GM12878 (cell line): ENCODE measurements at regions not wholly inside any gene's neighbourhood (a gene's known extent, or its start where the extent isn't known, plus 50 kb on each side); places are given as distances from the start of the nearest gene placed in this dataset.

Experiments
- ATAC-seq: fragments of 200-7000 bp; cut with Tn5 transposase; 3 replicates; pipeline ENCODE4 v1.9.1; 2020; ENCODE audit warnings: mild to moderate bottlenecking, moderate library complexity
- BruUV-seq: library from RNA; stranded (reverse); fragments of 400-500 nt; replicated peaks from 2 replicates; lab custom pipeline; 2021; lab: Mats Ljungman, UMichigan
- CTCF ChIA-PET: fragments of 300-600 bp; sonication (Branson Sonifier 250); formaldehyde crosslinking; extraction: SDS; loops from one replicate; lab custom pipeline; 2021; ENCODE audit warnings: inconsistent platforms; lab: Yijun Ruan, JAX
- POLR2A ChIA-PET: fragments of 350-600 bp; formaldehyde crosslinking; extraction: SDS; loops from one replicate; lab custom pipeline; 2021; ENCODE audit warnings: inconsistent platforms; lab: Charles Lee
- RAD21 ChIA-PET: fragments of 300-600 bp; sonication (Branson Sonifier 250); formaldehyde crosslinking; loops from one replicate; lab custom pipeline; 2023; ENCODE audit warnings: antibody characterized with exemption; ENCODE audit not compliant: unreplicated experiment; lab: Charles Lee
- SMC1A ChIA-PET: fragments of 300-600 bp; sonication (Branson Sonifier 250); formaldehyde crosslinking; loops from one replicate; lab custom pipeline; 2023; ENCODE audit not compliant: unreplicated experiment, uncharacterized antibody; lab: Charles Lee
- DNase-seq: peaks from one replicate; pipeline ENCODE4 v3.0.0-alpha.2; 2011; ENCODE audit warnings: low read depth, low spot score
- FAIRE-seq: peaks from 3 replicates; lab custom pipeline; 2011; peaks lifted over from hg19 to GRCh38; lab: Jason Lieb, UNC
- H2AFZ ChIP-seq: 2 replicates; pipeline ENCODE4 v1.6.0; 2011; ENCODE audit warnings: low read depth, low read length, control low read depth; ENCODE audit not compliant: control insufficient read depth
- H3K27ac ChIP-seq: 2 replicates; pipeline ENCODE4 v1.5.1; 2011; ENCODE audit warnings: control low read depth; ENCODE audit not compliant: control insufficient read depth, insufficient read depth
- H3K27me3 ChIP-seq, 2 experiments: replicated peaks in 1 of 2; 2 replicates each; pipeline versions ENCODE4 v1.6.0 to v1.6.1; 2011; ENCODE audit warnings: low read length in 1 of 2; ENCODE audit not compliant: control insufficient read depth in 2 of 2, insufficient read depth in 2 of 2
- H3K36me3 ChIP-seq, 2 experiments: 2 replicates each; pipeline ENCODE4 v1.5.1; 2011; ENCODE audit warnings: low read length in 1 of 2; ENCODE audit not compliant: control insufficient read depth in 2 of 2, insufficient read depth in 2 of 2
- H3K4me1 ChIP-seq: 2 replicates; pipeline ENCODE4 v1.6.1; 2011; ENCODE audit warnings: mild to moderate bottlenecking, low read length, moderate library complexity, mixed read lengths; ENCODE audit not compliant: control insufficient read depth, insufficient read depth
- H3K4me2 ChIP-seq: 2 replicates; pipeline ENCODE4 v1.6.0; 2011; ENCODE audit warnings: control low read depth; ENCODE audit not compliant: control insufficient read depth, insufficient read depth
- H3K4me3 ChIP-seq: fragments of 200-600 bp; sonication (generic); 2 replicates; pipeline ENCODE4 v1.5.1; 2016
- H3K79me2 ChIP-seq: 2 replicates; pipeline ENCODE4 v1.6.0; 2011; ENCODE audit warnings: low read length; ENCODE audit not compliant: control insufficient read depth, insufficient read depth
- H3K9ac ChIP-seq: 2 replicates; pipeline ENCODE4 v1.8.0; 2011; ENCODE audit warnings: low read length, control low read depth, mixed read lengths; ENCODE audit not compliant: control insufficient read depth, insufficient read depth
- H3K9me3 ChIP-seq: replicated peaks from 3 replicates; pipeline ENCODE4 v1.5.1; 2011; ENCODE audit warnings: mild to moderate bottlenecking, low read length; ENCODE audit not compliant: control insufficient read depth, insufficient read depth
- H4K20me1 ChIP-seq: 2 replicates; pipeline ENCODE4 v1.6.0; 2011; ENCODE audit not compliant: control insufficient read depth, insufficient read depth
- CREB1 ChIP-seq: IDR thresholded peaks from 2 replicates; pipeline ENCODE4 v1.6.1; 2012; ENCODE audit warnings: low read depth, mild to moderate bottlenecking, inconsistent platforms
- HDGF ChIP-seq: fragments of 450-650 bp; IDR thresholded peaks from 2 replicates; pipeline ENCODE4 v1.6.1; 2016; ENCODE audit warnings: antibody characterized with exemption
- MYB ChIP-seq: fragments of 150-350 bp; IDR thresholded peaks from 2 replicates; pipeline ENCODE4 v1.6.1; 2014; ENCODE audit warnings: mild to moderate bottlenecking, low read depth, low read length, borderline replicate concordance
- NFIC ChIP-seq: IDR thresholded peaks from 2 replicates; pipeline ENCODE4 v1.6.1; 2012; ENCODE audit warnings: low read depth, mild to moderate bottlenecking, inconsistent platforms, low read length, moderate library complexity
- NFYB ChIP-seq: IDR thresholded peaks from 2 replicates; pipeline ENCODE4 v1.6.1; 2011; ENCODE audit warnings: low read depth, mild to moderate bottlenecking, low read length, improper control_type of control experiment, moderate library complexity; ENCODE audit not compliant: insufficient read depth
- POLR2AphosphoS5 ChIP-seq: IDR thresholded peaks from 2 replicates; pipeline ENCODE4 v1.6.1; 2011; ENCODE audit warnings: mild to moderate bottlenecking, low read length, inconsistent platforms
- PRDM15 ChIP-seq: fragments of 450-650 bp; formaldehyde crosslinking; IDR thresholded peaks from 2 replicates; pipeline ENCODE4 v1.4.0; 2020; ENCODE audit warnings: mild to moderate bottlenecking, moderate library complexity
- SREBF1 ChIP-seq: IDR thresholded peaks from 2 replicates; pipeline ENCODE4 v1.6.1; 2012; ENCODE audit warnings: mild to moderate bottlenecking, low read length
- TCF12 ChIP-seq: IDR thresholded peaks from 2 replicates; pipeline ENCODE4 v1.6.1; 2011; ENCODE audit warnings: low read depth, mild to moderate bottlenecking, low read length
- ZBTB11 ChIP-seq: fragments of 450-650 bp; formaldehyde crosslinking; IDR thresholded peaks from 2 replicates; pipeline ENCODE4 v1.5.0; 2022; ENCODE audit warnings: mild to moderate bottlenecking, missing genetic modification characterization
- WGBS: methylation state at CpG from one replicate; pipeline ENCODE4 v1.1.6; 2016; ENCODE audit warnings: low lambda C conversion rate; ENCODE audit not compliant: insufficient replicate concordance, insufficient coverage; ENCODE audit errors: missing lambda C conversion rate; 5-methylcytosine and 5-hydroxymethylcytosine counted together
- in situ Hi-C: fragments of 300-500 bp; cut with MboI; formaldehyde crosslinking; loops from 9 replicates; pipeline ENCODE4 v1.14.3; 2018; ENCODE audit warnings: mixed read lengths
- intact Hi-C: fragments of 100-400 bp; cut with micrococcal nuclease; formaldehyde crosslinking; loops from one replicate; pipeline ENCODE4 v1.14.2; 2022; ENCODE audit not compliant: unreplicated experiment

GRCh38 chr13:90954605-90955195, 392.8 kb upstream of the MIR17HG start:
- H4K20me1 ChIP-seq, result no peaks in the 10 kb centered on the region
- SMC1A ChIA-PET, result no interaction called here
- ATAC-seq, result no peak
- WGBS, result 23% methylated on average over 2 of the region's 2 CpGs
- H3K4me1 ChIP-seq, result no peaks in the 10 kb centered on the region
- no peak overlapping the region for H3K4me3 ChIP-seq
- CTCF ChIA-PET, result no interaction called here
- FAIRE-seq, result no peak
- BruUV-seq, result no TSS peak
- no peaks in the 10 kb centered on the region for H3K27me3 ChIP-seq
- no peak overlapping the region for H2AFZ ChIP-seq
- in situ Hi-C loops, result no loop called here
- no peak for TF ChIP-seq SREBF1
- TF ChIP-seq POLR2AphosphoS5, result no peak
- no peak for TF ChIP-seq ZBTB11 (CRISPR knock-in tag)
- no peak for TF ChIP-seq TCF12
- TF ChIP-seq CREB1, result no peak
- no peak for TF ChIP-seq NFYB
- TF ChIP-seq PRDM15 (CRISPR knock-in tag), result no peak
- TF ChIP-seq MYB, result no peak
- TF ChIP-seq NFIC, result no peak
- TF ChIP-seq HDGF, result no peak
- POLR2A ChIA-PET, result no interaction called here
- H3K4me2 ChIP-seq, result no peak overlapping the region
- no peak overlapping the region for H3K9ac ChIP-seq
- H3K36me3 ChIP-seq, result no peaks in the 10 kb centered on the region
- H3K27ac ChIP-seq, result no peak overlapping the region
- no peak for DNase-seq
- RAD21 ChIA-PET, result no interaction called here
- no peaks in the 10 kb centered on the region for H3K9me3 ChIP-seq
- H3K79me2 ChIP-seq, result no peaks in the 10 kb centered on the region
- intact Hi-C loops, result no loop called here
